Body of pancreas (tissue), 4 donors: ENCODE measurements at regions not wholly inside any gene's neighbourhood (a gene's known extent, or its start where the extent isn't known, plus 50 kb on each side); places are given as distances from the start of the nearest gene placed in this dataset.

Source experiments
- POLR2A ChIP-seq, 3 donors: fragments of 450-650 bp; IDR thresholded peaks; one replicate each; pipeline ENCODE4 v1.6.1; 2016; ENCODE audit warnings: antibody characterized with exemption in 3 of 3, mild to moderate bottlenecking in 2 of 3
- TF ChIP-seq, protein P1 (sequence below), 7 experiments: fragments of 450-650 bp in 4 of 7; fragments of 200-600 bp in 3 of 7; sonication (generic) in 3 of 7; IDR thresholded peaks; one replicate each; pipeline ENCODE4 v1.5.1; 2016 to 2019; ENCODE audit warnings: antibody characterized with exemption in 7 of 7

DNA sequence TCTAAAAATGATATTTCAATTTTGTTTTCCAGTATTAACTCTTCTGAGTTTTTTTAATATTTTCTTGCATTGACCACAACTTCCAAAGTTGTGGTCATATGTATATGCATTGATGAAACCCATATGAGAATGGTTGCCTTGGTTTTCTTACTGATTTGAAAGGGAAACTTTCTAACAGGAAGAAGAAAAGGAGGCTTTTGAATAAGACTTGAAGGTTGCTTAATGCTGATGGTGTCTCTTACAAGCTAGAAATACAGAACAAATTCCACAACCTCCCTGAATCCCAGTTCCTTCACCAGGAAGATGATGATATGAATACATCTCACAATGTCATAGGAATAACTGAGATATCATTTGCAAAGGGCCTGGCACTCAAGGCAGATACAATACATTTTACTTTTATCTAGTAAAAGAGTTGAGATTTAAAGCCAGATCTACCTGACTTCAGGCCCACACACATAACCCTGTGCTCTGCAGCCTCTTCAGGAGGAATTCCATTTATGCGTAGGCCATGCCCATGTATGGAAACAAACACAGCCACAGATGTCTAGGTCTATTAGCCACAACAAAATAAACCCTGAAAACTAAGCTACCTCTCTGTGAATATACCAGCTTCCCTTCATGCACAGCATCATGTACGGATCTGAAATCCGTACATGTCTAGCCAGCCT is 165.4 kb upstream of the PLEKHG7 start:
- TF ChIP-seq, protein P1, sequence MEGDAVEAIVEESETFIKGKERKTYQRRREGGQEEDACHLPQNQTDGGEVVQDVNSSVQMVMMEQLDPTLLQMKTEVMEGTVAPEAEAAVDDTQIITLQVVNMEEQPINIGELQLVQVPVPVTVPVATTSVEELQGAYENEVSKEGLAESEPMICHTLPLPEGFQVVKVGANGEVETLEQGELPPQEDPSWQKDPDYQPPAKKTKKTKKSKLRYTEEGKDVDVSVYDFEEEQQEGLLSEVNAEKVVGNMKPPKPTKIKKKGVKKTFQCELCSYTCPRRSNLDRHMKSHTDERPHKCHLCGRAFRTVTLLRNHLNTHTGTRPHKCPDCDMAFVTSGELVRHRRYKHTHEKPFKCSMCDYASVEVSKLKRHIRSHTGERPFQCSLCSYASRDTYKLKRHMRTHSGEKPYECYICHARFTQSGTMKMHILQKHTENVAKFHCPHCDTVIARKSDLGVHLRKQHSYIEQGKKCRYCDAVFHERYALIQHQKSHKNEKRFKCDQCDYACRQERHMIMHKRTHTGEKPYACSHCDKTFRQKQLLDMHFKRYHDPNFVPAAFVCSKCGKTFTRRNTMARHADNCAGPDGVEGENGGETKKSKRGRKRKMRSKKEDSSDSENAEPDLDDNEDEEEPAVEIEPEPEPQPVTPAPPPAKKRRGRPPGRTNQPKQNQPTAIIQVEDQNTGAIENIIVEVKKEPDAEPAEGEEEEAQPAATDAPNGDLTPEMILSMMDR (IDR thresholded peaks at IDR 0.05) = no peak
- TF ChIP-seq POLR2A (IDR thresholded peaks at IDR 0.05) = no peak
